ENCODE measurements at regions not wholly inside any gene's neighbourhood (a gene's known extent, or its start where the extent isn't known, plus 50 kb on each side); places are given as distances from the start of the nearest gene placed in this dataset.

DNA sequence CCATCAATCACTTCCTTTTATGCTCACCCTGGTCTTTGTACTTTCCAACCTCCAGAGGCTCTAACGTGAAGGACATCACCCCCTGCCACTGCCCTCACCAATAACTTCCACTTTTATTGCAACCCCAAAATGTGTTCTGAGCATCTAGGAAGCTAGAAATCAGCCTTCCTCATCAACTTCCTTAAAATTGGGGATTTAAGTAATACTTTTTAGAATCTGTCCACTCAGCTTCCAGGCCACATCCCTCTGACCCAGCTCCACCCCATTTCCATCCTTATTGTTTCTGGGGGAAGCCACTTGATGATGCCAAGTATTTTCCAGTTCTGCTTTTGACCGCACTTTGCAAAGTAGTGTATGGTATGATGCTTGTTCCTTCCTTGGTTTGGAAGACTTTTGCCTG lies 73.5 kb upstream of the XCR1 start:
- POLR2A ChIA-PET: no interaction called here

More for the DNA sequence above, 73.5 kb upstream of the XCR1 start:
- H4K20me1 ChIP-seq (replicated peaks; ENCODE audit: control insufficient read depth, insufficient read depth, low read length): no peaks in the 10 kb centered on the region
- CTCF ChIA-PET (ENCODE audit: low intra/inter-chr PET ratio): no interaction called here
- H3K27me3 ChIP-seq (ENCODE audit: control insufficient read depth in 2 of 2, insufficient read depth in 2 of 2, low read length in 2 of 2): peaks cover 11 to 17% of the 10 kb centered on the region in 2 experiments; a peak in 3 of 5 replicates
- ATAC-seq (no peak), FAIRE-seq (no peak), DNase-seq (ENCODE audit: extremely low read depth in 1 of 4, low spot score in 3 of 4) (no peak)
- H3K36me3 ChIP-seq (ENCODE audit: control insufficient read depth, insufficient read depth, low read length): no peaks in the 10 kb centered on the region
- in situ Hi-C loops (cut with MboI): no loop called here
- WGBS (ENCODE audit: insufficient coverage, low coverage, missing lambda C conversion rate): 0% methylated on average over 2 of the region's 2 CpGs
- no peaks in the 10 kb centered on the region for H3K9me1 ChIP-seq (ENCODE audit: control insufficient read depth, insufficient read depth, low read length)
- no peaks in the 10 kb centered on the region for H3K79me2 ChIP-seq (ENCODE audit: control insufficient read depth, insufficient read depth, low read length)
- no TSS peak for BruUV-seq (replicated peaks)
- no peaks in the 10 kb centered on the region; a peak in 1 of 5 replicates for H3K4me1 ChIP-seq (replicated peaks in 1 of 2; ENCODE audit: control insufficient read depth in 2 of 2, insufficient read depth in 2 of 2, low read length in 2 of 2)
- intact Hi-C loops (cut with micrococcal nuclease): no loop called here
- H3K27ac ChIP-seq (ENCODE audit: extremely low read depth, low read depth, low read length): no peak overlapping the region
- no peak overlapping the region for H3K4me2 ChIP-seq (ENCODE audit: insufficient read depth, low read length)
- TF ChIP-seq, protein P1, sequence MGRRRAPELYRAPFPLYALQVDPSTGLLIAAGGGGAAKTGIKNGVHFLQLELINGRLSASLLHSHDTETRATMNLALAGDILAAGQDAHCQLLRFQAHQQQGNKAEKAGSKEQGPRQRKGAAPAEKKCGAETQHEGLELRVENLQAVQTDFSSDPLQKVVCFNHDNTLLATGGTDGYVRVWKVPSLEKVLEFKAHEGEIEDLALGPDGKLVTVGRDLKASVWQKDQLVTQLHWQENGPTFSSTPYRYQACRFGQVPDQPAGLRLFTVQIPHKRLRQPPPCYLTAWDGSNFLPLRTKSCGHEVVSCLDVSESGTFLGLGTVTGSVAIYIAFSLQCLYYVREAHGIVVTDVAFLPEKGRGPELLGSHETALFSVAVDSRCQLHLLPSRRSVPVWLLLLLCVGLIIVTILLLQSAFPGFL (CRISPR knock-in tag; IDR thresholded peaks at IDR 0.05): no peak
- TF ChIP-seq ZNF197 (CRISPR knock-in tag; IDR thresholded peaks at IDR 0.05; ENCODE audit: low read depth): no peak
- TF ChIP-seq SIRT6 (IDR thresholded peaks at IDR 0.05; ENCODE audit: low read depth, low read length): no peak
- TF ChIP-seq SUPT5H (IDR thresholded peaks at IDR 0.05): no peak
- TF ChIP-seq, protein P2, sequence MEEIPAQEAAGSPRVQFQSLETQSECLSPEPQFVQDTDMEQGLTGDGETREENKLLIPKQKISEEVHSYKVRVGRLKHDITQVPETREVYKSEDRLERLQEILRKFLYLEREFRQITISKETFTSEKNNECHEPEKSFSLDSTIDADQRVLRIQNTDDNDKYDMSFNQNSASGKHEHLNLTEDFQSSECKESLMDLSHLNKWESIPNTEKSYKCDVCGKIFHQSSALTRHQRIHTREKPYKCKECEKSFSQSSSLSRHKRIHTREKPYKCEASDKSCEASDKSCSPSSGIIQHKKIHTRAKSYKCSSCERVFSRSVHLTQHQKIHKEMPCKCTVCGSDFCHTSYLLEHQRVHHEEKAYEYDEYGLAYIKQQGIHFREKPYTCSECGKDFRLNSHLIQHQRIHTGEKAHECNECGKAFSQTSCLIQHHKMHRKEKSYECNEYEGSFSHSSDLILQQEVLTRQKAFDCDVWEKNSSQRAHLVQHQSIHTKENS (CRISPR knock-in tag; IDR thresholded peaks at IDR 0.05): no peak
- TF ChIP-seq ZNF212 (CRISPR knock-in tag; IDR thresholded peaks at IDR 0.05): no peak
- no peak for TF ChIP-seq PHF21A (IDR thresholded peaks at IDR 0.05; ENCODE audit: borderline replicate concordance, low read depth)
- TF ChIP-seq, protein P3, sequence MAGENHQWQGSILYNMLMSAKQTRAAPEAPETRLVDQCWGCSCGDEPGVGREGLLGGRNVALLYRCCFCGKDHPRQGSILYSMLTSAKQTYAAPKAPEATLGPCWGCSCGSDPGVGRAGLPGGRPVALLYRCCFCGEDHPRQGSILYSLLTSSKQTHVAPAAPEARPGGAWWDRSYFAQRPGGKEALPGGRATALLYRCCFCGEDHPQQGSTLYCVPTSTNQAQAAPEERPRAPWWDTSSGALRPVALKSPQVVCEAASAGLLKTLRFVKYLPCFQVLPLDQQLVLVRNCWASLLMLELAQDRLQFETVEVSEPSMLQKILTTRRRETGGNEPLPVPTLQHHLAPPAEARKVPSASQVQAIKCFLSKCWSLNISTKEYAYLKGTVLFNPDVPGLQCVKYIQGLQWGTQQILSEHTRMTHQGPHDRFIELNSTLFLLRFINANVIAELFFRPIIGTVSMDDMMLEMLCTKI (IDR thresholded peaks at IDR 0.05; ENCODE audit: partially characterized antibody): no peak
- TF ChIP-seq, protein P4, sequence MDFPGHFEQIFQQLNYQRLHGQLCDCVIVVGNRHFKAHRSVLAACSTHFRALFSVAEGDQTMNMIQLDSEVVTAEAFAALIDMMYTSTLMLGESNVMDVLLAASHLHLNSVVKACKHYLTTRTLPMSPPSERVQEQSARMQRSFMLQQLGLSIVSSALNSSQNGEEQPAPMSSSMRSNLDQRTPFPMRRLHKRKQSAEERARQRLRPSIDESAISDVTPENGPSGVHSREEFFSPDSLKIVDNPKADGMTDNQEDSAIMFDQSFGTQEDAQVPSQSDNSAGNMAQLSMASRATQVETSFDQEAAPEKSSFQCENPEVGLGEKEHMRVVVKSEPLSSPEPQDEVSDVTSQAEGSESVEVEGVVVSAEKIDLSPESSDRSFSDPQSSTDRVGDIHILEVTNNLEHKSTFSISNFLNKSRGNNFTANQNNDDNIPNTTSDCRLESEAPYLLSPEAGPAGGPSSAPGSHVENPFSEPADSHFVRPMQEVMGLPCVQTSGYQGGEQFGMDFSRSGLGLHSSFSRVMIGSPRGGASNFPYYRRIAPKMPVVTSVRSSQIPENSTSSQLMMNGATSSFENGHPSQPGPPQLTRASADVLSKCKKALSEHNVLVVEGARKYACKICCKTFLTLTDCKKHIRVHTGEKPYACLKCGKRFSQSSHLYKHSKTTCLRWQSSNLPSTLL (IDR thresholded peaks at IDR 0.05): no peak
- no peak for TF ChIP-seq HCFC1 (IDR thresholded peaks at IDR 0.05; ENCODE audit: low read depth, low read length)
- TF ChIP-seq FUS (optimal IDR thresholded peaks at IDR 0.05; ENCODE audit: low read depth, low read length): no peak
- TF ChIP-seq HDAC3 (IDR thresholded peaks at IDR 0.05; ENCODE audit: borderline replicate concordance, partially characterized antibody): no peak
- TF ChIP-seq ELF2 (CRISPR knock-in tag; IDR thresholded peaks at IDR 0.05): no peak
- no peak for TF ChIP-seq FOXP1 (CRISPR knock-in tag; IDR thresholded peaks at IDR 0.05)
- no peak for TF ChIP-seq RBM14 (IDR thresholded peaks at IDR 0.05; ENCODE audit: borderline replicate concordance, insufficient read depth, low read depth, low read length)
- no peak overlapping the region for H3K4me3 ChIP-seq
- no peak overlapping the region for H2AFZ ChIP-seq (ENCODE audit: low read depth, low read length)
- no peak overlapping the region for H3K9ac ChIP-seq (ENCODE audit: insufficient read depth in 1 of 2, low read depth in 2 of 2, low read length in 2 of 2)
- H3K9me3 ChIP-seq (replicated peaks; ENCODE audit: control insufficient read depth, insufficient read depth, low read depth, low read length): no peaks in the 10 kb centered on the region
